Calu3 (cell line): ENCODE measurements at regions not wholly inside any gene's neighbourhood (a gene's known extent, or its start where the extent isn't known, plus 50 kb on each side); places are given as distances from the start of the nearest gene placed in this dataset.
"Not testable (repeated sequence)": the region's sequence is repeated elsewhere in the genome, so short reads cannot be mapped to it uniquely, and the experiment has no call there.

ENCODE experiments used
- BruUV-seq: library from RNA; stranded (reverse); fragments of 400-500 nt; replicated peaks from 2 replicates; lab custom pipeline; 2021; lab: Mats Ljungman, UMichigan
- CTCF ChIA-PET: fragments of 300-600 bp; sonication (Branson Sonifier 250); formaldehyde crosslinking; loops from one replicate; lab custom pipeline; 2022; ENCODE audit warnings: antibody characterized with exemption; lab: Charles Lee
- DNase-seq: peaks from one replicate; pipeline ENCODE4 v3.0.0; 2022
- H3K27ac Mint-ChIP-seq: one replicate; pipeline ENCODE4 v1.8.0; 2022; ENCODE audit warnings: mixed read lengths; ENCODE audit not compliant: unreplicated experiment
- H3K27me3 Mint-ChIP-seq: one replicate; pipeline ENCODE4 v1.8.0; 2022; ENCODE audit warnings: mixed read lengths; ENCODE audit not compliant: unreplicated experiment
- H3K36me3 Mint-ChIP-seq: one replicate; pipeline ENCODE4 v1.8.0; 2022; ENCODE audit warnings: mild to moderate bottlenecking, moderate library complexity, mixed read lengths; ENCODE audit not compliant: insufficient read depth, unreplicated experiment
- H3K4me1 Mint-ChIP-seq: one replicate; pipeline ENCODE4 v1.8.0; 2022; ENCODE audit warnings: mild to moderate bottlenecking, low read depth, mixed read lengths; ENCODE audit not compliant: unreplicated experiment
- H3K4me3 Mint-ChIP-seq: one replicate; pipeline ENCODE4 v1.8.0; 2022; ENCODE audit warnings: mild to moderate bottlenecking, low read depth, moderate library complexity, mixed read lengths; ENCODE audit not compliant: unreplicated experiment
- H3K9me3 Mint-ChIP-seq: one replicate; pipeline ENCODE4 v1.8.0; 2022; ENCODE audit warnings: low read depth, mixed read lengths; ENCODE audit not compliant: unreplicated experiment
- intact Hi-C: fragments of 100-400 bp; cut with micrococcal nuclease; formaldehyde crosslinking; loops from one replicate; pipeline ENCODE4 v1.10.0; 2022; ENCODE audit not compliant: unreplicated experiment
- TF ChIP-seq, protein P1 (sequence below): fragments of 200-600 bp; IDR thresholded peaks from one replicate; pipeline ENCODE4 v1.8.0; 2022; ENCODE audit warnings: antibody characterized with exemption; ENCODE audit not compliant: unreplicated experiment

- TF ChIP-seq, protein P1, sequence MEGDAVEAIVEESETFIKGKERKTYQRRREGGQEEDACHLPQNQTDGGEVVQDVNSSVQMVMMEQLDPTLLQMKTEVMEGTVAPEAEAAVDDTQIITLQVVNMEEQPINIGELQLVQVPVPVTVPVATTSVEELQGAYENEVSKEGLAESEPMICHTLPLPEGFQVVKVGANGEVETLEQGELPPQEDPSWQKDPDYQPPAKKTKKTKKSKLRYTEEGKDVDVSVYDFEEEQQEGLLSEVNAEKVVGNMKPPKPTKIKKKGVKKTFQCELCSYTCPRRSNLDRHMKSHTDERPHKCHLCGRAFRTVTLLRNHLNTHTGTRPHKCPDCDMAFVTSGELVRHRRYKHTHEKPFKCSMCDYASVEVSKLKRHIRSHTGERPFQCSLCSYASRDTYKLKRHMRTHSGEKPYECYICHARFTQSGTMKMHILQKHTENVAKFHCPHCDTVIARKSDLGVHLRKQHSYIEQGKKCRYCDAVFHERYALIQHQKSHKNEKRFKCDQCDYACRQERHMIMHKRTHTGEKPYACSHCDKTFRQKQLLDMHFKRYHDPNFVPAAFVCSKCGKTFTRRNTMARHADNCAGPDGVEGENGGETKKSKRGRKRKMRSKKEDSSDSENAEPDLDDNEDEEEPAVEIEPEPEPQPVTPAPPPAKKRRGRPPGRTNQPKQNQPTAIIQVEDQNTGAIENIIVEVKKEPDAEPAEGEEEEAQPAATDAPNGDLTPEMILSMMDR: no peak
- no peak for DNase-seq
- BruUV-seq: no TSS peak
Measured at GRCh38 chr5:39619168-39619818, 194.5 kb upstream of the DAB2 start.

DNA sequence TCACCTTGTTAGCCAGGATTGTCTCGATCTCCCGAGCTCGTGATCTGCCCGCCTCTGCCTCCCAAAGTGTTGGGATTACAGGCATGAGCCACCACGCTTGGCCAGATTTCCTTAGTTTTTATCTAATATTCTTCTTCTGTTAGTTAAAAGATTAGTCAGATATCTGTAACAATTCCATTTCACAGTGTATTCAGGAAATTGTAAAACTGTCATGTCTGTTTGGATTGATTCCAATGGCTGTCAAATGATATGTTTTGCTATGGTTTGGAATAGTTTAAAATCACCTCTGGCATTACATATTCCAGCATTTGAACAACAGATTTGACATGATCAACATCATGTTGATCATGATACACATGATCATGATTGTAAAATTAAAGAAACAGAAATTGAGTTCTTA lies 193.6 kb upstream of the DAB2 start:
- TF ChIP-seq, protein P1: no peak
- H3K4me1 Mint-ChIP-seq: peaks cover 8% of the 10 kb centered on the region
- no peaks in the 10 kb centered on the region for H3K36me3 Mint-ChIP-seq
- no TSS peak for BruUV-seq
- no peak for DNase-seq
- no peaks in the 10 kb centered on the region for H3K27me3 Mint-ChIP-seq
- H3K9me3 Mint-ChIP-seq: no peaks in the 10 kb centered on the region
- intact Hi-C loops: no loop called here
- no peak overlapping the region for H3K4me3 Mint-ChIP-seq
- no peak overlapping the region for H3K27ac Mint-ChIP-seq
- CTCF ChIA-PET: interaction anchor here (0.7 kb wide), 1 partner anchor 424 kb away, joined by 3 read pairs; no protein-coding TSS in a partner anchor

More at GRCh38 chr5:39619168-39619818, 194.5 kb upstream of the DAB2 start:
- no peaks in the 10 kb centered on the region for H3K27me3 Mint-ChIP-seq
- intact Hi-C loops: no loop called here
- CTCF ChIA-PET: no interaction called here
- H3K36me3 Mint-ChIP-seq: no peaks in the 10 kb centered on the region
- peaks cover 11% of the 10 kb centered on the region for H3K4me1 Mint-ChIP-seq
- H3K27ac Mint-ChIP-seq: no peak overlapping the region
- H3K9me3 Mint-ChIP-seq: no peaks in the 10 kb centered on the region
- no peak overlapping the region for H3K4me3 Mint-ChIP-seq

DNA sequence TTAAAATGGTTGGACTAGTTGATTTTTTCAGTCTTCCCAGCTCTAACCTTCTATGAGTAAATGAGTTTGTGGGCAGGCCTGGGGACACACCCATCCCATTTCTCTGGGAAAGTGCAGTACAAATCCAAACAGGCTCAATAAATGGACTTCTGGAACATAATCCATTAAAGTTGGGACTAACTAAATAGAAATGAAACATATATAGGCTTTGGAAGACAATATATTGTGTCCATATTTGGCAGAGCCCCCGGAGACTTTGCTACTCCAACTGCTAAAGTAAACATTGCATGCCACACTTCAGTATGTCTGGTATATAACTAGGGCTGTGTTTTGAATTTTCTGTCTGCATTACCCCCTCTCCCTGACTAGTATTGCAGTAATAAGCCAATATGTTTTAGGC lies 191.4 kb upstream of the DAB2 start:
- no peaks in the 10 kb centered on the region for H3K36me3 Mint-ChIP-seq
- CTCF ChIA-PET: interaction anchor here (0.6 kb wide), 1 partner anchor 388 kb away, joined by 10 read pairs; no protein-coding TSS in a partner anchor
- no peak overlapping the region for H3K4me3 Mint-ChIP-seq
- no TSS peak for BruUV-seq
- intact Hi-C loops: no loop called here
- no peak overlapping the region for H3K27ac Mint-ChIP-seq
- no peaks in the 10 kb centered on the region for H3K27me3 Mint-ChIP-seq
- no peak for DNase-seq
- TF ChIP-seq, protein P1: no peak
- peaks cover 3% of the 10 kb centered on the region for H3K9me3 Mint-ChIP-seq
- H3K4me1 Mint-ChIP-seq: peaks cover 8% of the 10 kb centered on the region

GRCh38 chr5:39611076-39611475 lies 186.3 kb upstream of the DAB2 start:
- H3K9me3 Mint-ChIP-seq, H3K36me3 Mint-ChIP-seq, DNase-seq, H3K4me1 Mint-ChIP-seq, intact Hi-C loops, CTCF ChIA-PET, H3K4me3 Mint-ChIP-seq, BruUV-seq, H3K27me3 Mint-ChIP-seq, H3K27ac Mint-ChIP-seq: not testable (repeated sequence)

- TF ChIP-seq, protein P1: no peak
- Mint-ChIP-seq H3K4me1 (peaks cover 8% of the 10 kb centered on the region), H3K27ac (no peak overlapping the region), H3K36me3 (no peaks in the 10 kb centered on the region), H3K9me3 (peaks cover 6% of the 10 kb centered on the region), H3K4me3 (no peak overlapping the region), H3K27me3 (no peaks in the 10 kb centered on the region)
- BruUV-seq: no TSS peak
- no peak for DNase-seq
- CTCF ChIA-PET: no interaction called here
- intact Hi-C loops: loop anchor here (10.0 kb wide), 1 partner anchor 337 kb away; no protein-coding TSS in a partner anchor
Measured at GRCh38 chr5:39608024-39608423, 183.2 kb upstream of the DAB2 start.
